ENCODE measurements at regions not wholly inside any gene's neighbourhood (a gene's known extent, or its start where the extent isn't known, plus 50 kb on each side); places are given as distances from the start of the nearest gene placed in this dataset.

DNA sequence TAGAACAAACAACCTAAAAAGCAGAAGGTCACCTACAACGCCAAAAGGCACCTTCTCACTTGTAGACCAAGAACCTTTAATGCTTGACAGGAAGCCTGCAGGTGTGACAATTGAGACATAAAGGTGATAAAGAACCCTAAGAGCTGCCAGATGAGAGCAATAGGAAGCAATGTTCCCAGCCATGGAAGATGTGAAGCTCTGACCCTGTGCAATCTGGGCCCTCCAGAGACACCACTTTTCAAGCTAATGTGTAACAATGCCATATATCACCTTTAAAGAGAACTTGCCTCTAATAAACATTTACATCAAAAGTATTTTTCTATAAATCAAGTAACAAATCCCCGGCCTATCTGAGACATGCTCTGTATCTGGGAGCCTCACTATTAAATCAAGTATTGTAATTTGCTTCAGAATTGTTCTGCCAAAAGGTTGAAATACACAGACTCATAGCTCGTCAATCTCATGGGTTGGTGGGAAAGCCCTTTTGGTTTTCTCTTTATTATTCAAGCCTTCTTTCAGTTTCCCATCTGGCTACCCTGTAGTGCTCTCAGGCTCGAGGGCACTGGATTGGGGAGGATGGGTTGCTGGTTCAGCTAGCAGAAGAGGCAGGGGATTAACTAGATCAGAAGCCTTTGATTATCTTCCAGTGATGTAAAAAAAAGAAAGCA lies 368.9 kb downstream of the BUD13 start:
- TF ChIP-seq YY1 (IDR thresholded peaks at IDR 0.05; ENCODE audit: low read depth): no peak
- no peak for TF ChIP-seq RFX5 (IDR thresholded peaks at IDR 0.05; ENCODE audit: low read length)
- TF ChIP-seq SMC3 (IDR thresholded peaks at IDR 0.05; ENCODE audit: low read depth, low read length): no peak
- no peak for TF ChIP-seq SIN3A (IDR thresholded peaks at IDR 0.05; ENCODE audit: borderline replicate concordance, low read depth, low read length)
- TF ChIP-seq, protein P1, sequence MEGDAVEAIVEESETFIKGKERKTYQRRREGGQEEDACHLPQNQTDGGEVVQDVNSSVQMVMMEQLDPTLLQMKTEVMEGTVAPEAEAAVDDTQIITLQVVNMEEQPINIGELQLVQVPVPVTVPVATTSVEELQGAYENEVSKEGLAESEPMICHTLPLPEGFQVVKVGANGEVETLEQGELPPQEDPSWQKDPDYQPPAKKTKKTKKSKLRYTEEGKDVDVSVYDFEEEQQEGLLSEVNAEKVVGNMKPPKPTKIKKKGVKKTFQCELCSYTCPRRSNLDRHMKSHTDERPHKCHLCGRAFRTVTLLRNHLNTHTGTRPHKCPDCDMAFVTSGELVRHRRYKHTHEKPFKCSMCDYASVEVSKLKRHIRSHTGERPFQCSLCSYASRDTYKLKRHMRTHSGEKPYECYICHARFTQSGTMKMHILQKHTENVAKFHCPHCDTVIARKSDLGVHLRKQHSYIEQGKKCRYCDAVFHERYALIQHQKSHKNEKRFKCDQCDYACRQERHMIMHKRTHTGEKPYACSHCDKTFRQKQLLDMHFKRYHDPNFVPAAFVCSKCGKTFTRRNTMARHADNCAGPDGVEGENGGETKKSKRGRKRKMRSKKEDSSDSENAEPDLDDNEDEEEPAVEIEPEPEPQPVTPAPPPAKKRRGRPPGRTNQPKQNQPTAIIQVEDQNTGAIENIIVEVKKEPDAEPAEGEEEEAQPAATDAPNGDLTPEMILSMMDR (IDR thresholded peaks at IDR 0.05): no peak
- no peak for TF ChIP-seq CHD2 (IDR thresholded peaks at IDR 0.05; ENCODE audit: low read length, partially characterized antibody)
- no peak for TF ChIP-seq RAD21 (IDR thresholded peaks at IDR 0.05; ENCODE audit: low read length)
- TF ChIP-seq FOSL2 (IDR thresholded peaks at IDR 0.05; ENCODE audit: borderline replicate concordance, low read depth): no peak
- TF ChIP-seq GABPA (IDR thresholded peaks at IDR 0.05; ENCODE audit: low read depth): no peak
- TF ChIP-seq PBX3 (IDR thresholded peaks at IDR 0.05): no peak

All from SK-N-SH (cell line).